GM13976 (cell line): ENCODE measurements at regions not wholly inside any gene's neighbourhood (a gene's known extent, or its start where the extent isn't known, plus 50 kb on each side); places are given as distances from the start of the nearest gene placed in this dataset.

Source experiments
- DNase-seq: peaks from one replicate; pipeline ENCODE4 v3.0.0; 2012; ENCODE audit warnings: low spot score
- CTCF ChIP-seq: IDR thresholded peaks from 2 replicates; pipeline ENCODE4 v1.5.1; 2012; ENCODE audit warnings: borderline replicate concordance, mild to moderate bottlenecking; ENCODE audit not compliant: insufficient read depth; ENCODE audit errors: extremely low read depth, missing control alignments, control extremely low read depth
- in situ Hi-C: fragments of 300-500 bp; cut with MboI; formaldehyde crosslinking; loops from one replicate; pipeline ENCODE4 v1.12.0; 2022; ENCODE audit warnings: low sequenced_read_pairs, mixed read lengths, inconsistent platforms; ENCODE audit not compliant: unreplicated experiment

- in situ Hi-C loops: no loop called here
- no peak for TF ChIP-seq CTCF
These were observed 123.0 kb upstream of the FANCL start for GRCh38 chr2:58364098-58364497.

DNA sequence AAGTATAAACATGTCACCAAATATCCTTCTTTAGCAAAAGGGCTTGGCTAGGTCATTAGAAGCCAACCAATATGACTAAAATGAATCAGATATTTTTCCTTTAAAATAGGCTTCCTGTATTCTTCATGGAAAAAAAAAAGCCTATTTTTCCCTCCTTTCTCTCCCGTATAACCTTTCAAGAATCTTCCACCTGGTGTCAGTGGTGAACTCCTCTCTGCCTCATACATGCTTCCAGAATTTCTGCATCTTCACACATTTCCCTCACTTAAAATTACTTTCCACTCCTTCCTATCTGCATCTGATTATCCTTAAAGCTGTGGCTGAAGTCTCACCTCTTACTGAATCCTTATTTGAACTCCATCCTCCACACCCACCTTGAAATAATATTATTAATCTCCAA, 116.9 kb upstream of the FANCL start:
- no peak for DNase-seq
- in situ Hi-C loops: no loop called here
- no peak for TF ChIP-seq CTCF

More at GRCh38 chr2:58364098-58364497, 123.0 kb upstream of the FANCL start:
- no peak for DNase-seq

GRCh38 chr2:58357521-58357920, 116.4 kb upstream of the FANCL start:
- in situ Hi-C loops: no loop called here
- DNase-seq: no peak
- no peak for TF ChIP-seq CTCF

- in situ Hi-C loops: no loop called here
- TF ChIP-seq CTCF: no peak
- no peak for DNase-seq
These were observed 113.1 kb upstream of the FANCL start for GRCh38 chr2:58354230-58354629.

DNA sequence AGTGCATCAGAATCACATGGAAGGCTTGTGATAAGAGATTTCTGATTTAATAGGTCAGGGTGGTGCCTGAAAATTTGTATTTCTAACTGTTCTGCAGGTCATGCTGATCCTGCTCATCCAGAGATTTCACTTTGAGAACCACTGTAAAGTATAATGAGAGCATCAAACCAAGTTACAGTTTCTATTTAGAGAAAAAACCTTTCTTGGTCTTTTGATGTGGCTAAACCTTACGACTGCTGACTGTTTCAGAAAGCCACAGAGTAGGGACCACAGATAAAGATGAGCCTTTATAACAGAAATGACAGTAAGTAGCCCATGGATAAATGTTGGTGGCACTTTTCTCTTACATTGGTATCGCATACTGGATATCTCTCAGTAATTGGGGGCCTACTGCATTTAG, 109.4 kb upstream of the FANCL start:
- in situ Hi-C loops: no loop called here
- DNase-seq: peak; percentile 25
- TF ChIP-seq CTCF: no peak

DNA sequence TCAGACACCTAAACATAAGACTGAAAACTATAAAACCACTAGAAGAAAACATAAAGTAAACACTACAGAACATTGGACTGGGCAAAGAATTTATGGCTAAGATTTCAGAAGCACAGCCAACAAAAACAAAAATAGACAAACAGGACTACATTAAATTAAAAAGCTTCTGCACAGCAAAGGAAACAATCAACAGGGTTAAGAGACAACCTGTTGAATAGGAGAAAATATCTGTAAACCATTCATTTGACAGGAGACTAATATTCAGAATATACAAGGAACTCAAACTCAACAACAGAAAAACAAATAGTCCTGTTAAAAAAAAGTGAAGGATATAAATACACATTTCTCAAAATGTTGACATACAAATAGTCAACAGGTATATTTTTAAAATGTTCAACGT, 106.7 kb upstream of the FANCL start:
- in situ Hi-C loops: no loop called here
- TF ChIP-seq CTCF: no peak
- no peak for DNase-seq

DNA sequence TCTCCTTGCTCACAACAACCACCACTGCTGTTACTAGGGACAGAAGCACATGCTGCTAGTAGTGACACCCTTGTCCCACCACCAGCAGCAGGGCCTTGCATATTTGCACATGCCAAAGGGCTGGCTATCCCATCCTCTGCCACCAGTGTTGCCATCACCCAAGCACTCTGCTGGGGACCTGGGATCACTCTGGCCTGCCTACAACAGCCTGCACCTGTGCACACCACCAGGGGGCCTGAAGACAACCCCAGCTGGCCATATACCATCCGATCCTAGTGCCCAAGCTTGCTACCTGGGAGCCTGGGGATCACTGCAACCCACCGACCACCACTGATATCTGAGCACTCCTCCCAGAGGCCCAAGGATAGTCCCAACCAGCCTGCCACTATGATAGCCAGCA, 99.9 kb upstream of the FANCL start:
- in situ Hi-C loops: no loop called here
- DNase-seq: no peak
- TF ChIP-seq CTCF: no peak
